ENCODE measurements at regions not wholly inside any gene's neighbourhood (a gene's known extent, or its start where the extent isn't known, plus 50 kb on each side); places are given as distances from the start of the nearest gene placed in this dataset.
"Not testable (repeated sequence)": the region's sequence is repeated elsewhere in the genome, so short reads cannot be mapped to it uniquely, and the experiment has no call there.

- TF ChIP-seq CTCF (conservative IDR thresholded peaks at IDR 0.05): no peak
- no peak for TF ChIP-seq ZFX (IDR thresholded peaks at IDR 0.05)
- no peak overlapping the region for H3K27ac ChIP-seq
These were observed 101.6 kb downstream of the OTUD1 start for GRCh38 chr10:23540401-23541030.

- no peak overlapping the region for H3K27ac ChIP-seq
These were observed 105.0 kb downstream of the OTUD1 start for GRCh38 chr10:23543691-23544380.

GRCh38 chr10:23545866-23546265 is 107.0 kb downstream of the OTUD1 start:
- H3K27ac ChIP-seq: not testable (repeated sequence)

More at GRCh38 chr10:23543691-23544380, 105.0 kb downstream of the OTUD1 start:
- TF ChIP-seq CTCF (conservative IDR thresholded peaks at IDR 0.05): no peak
- no peak for TF ChIP-seq ZFX (IDR thresholded peaks at IDR 0.05)

- no peak overlapping the region for H3K27ac ChIP-seq
- TF ChIP-seq ZFX (IDR thresholded peaks at IDR 0.05) (no peak), CTCF (conservative IDR thresholded peaks at IDR 0.05) (no peak)
These were observed 118.0 kb downstream of the OTUD1 start for GRCh38 chr10:23556727-23557440.

GRCh38 chr10:23557777-23558176 is 118.9 kb downstream of the OTUD1 start:
- TF ChIP-seq CTCF (conservative IDR thresholded peaks at IDR 0.05): no peak
- TF ChIP-seq ZFX (IDR thresholded peaks at IDR 0.05): no peak
- H3K27ac ChIP-seq: no peak overlapping the region

- TF ChIP-seq CTCF (conservative IDR thresholded peaks at IDR 0.05): no peak
- no peak for TF ChIP-seq ZFX (IDR thresholded peaks at IDR 0.05)
- H3K27ac ChIP-seq: no peak overlapping the region
These were observed 119.5 kb downstream of the OTUD1 start for GRCh38 chr10:23558361-23558799.

- TF ChIP-seq ZFX (IDR thresholded peaks at IDR 0.05) (no peak), CTCF (conservative IDR thresholded peaks at IDR 0.05) (no peak)
These were observed 130.1 kb downstream of the OTUD1 start for GRCh38 chr10:23568996-23569395.

More at GRCh38 chr10:23568996-23569395, 130.1 kb downstream of the OTUD1 start:
- no peak overlapping the region for H3K27ac ChIP-seq

Data from C4-2B (cell line).